HepG2 (cell line): ENCODE measurements at regions not wholly inside any gene's neighbourhood (a gene's known extent, or its start where the extent isn't known, plus 50 kb on each side); places are given as distances from the start of the nearest gene placed in this dataset.

Source experiments
- ATAC-seq: fragments of 200-7000 bp; cut with Tn5 transposase; 3 replicates; pipeline ENCODE4 v1.9.1; 2020; ENCODE audit warnings: mild to moderate bottlenecking, moderate library complexity
- BruUV-seq: library from RNA; stranded (reverse); fragments of 400-500 nt; replicated peaks from 2 replicates; lab custom pipeline; 2021; lab: Mats Ljungman, UMichigan
- CTCF ChIA-PET: fragments of 300-600 bp; formaldehyde crosslinking; extraction: SDS; loops from one replicate; lab custom pipeline; 2021; ENCODE audit warnings: low total read pairs, inconsistent platforms, low intra/inter-chr PET ratio; lab: Yijun Ruan, JAX
- POLR2A ChIA-PET: fragments of 350-600 bp; sonication (Branson Sonifier 250); formaldehyde crosslinking; loops from one replicate; lab custom pipeline; 2020; ENCODE audit warnings: antibody characterized with exemption, inconsistent platforms; lab: Yijun Ruan, JAX
- DNase-seq: peaks from one replicate; pipeline ENCODE4 v3.0.0-alpha.2; 2015; ENCODE audit warnings: low spot score
- FAIRE-seq: peaks from 3 replicates; lab custom pipeline; 2011; peaks lifted over from hg19 to GRCh38; lab: Jason Lieb, UNC
- H2AFZ ChIP-seq: one replicate; pipeline ENCODE4 v1.6.1; 2011; ENCODE audit warnings: low read length, inconsistent platforms
- H3K27ac ChIP-seq: fragments of 300-600 bp; 3 replicates; pipeline ENCODE4 v1.8.0; 2011; ENCODE audit warnings: mixed run types, mild to moderate bottlenecking, mixed read lengths, low read length, inconsistent platforms; ENCODE audit not compliant: insufficient read depth; ENCODE audit errors: extremely low read length
- H3K27me3 ChIP-seq, 2 experiments: fragments of 200-600 bp in 1 of 2; 2 replicates in 1 of 2; 3 replicates in 1 of 2; pipeline versions ENCODE4 v1.6.0 to v1.8.0; 2011; ENCODE audit warnings: low read length in 2 of 2, mild to moderate bottlenecking in 2 of 2, moderate library complexity in 2 of 2, inconsistent platforms in 1 of 2; ENCODE audit not compliant: insufficient read depth in 2 of 2, control insufficient read depth in 1 of 2
- H3K36me3 ChIP-seq, 2 experiments: fragments of 200-600 bp in 1 of 2; replicated peaks in 1 of 2; 2 replicates in 1 of 2; 3 replicates in 1 of 2; pipeline versions ENCODE4 v1.5.1 to v1.8.0; 2011; ENCODE audit warnings: low read length in 2 of 2, inconsistent platforms in 1 of 2; ENCODE audit not compliant: insufficient read depth in 2 of 2, control insufficient read depth in 1 of 2
- H3K4me1 ChIP-seq: 2 replicates; pipeline ENCODE4 v1.5.1; 2012; ENCODE audit warnings: low read length, inconsistent platforms; ENCODE audit not compliant: insufficient read depth
- H3K4me2 ChIP-seq: 2 replicates; pipeline ENCODE4 v1.6.0; 2011; ENCODE audit warnings: low read depth, low read length, inconsistent platforms
- H3K4me3 ChIP-seq, 3 experiments: fragments of 200-600 bp in 1 of 3; sonication (generic), shearing (Covaris generic) in 1 of 3; replicated peaks in 1 of 3; 2 replicates each; pipeline ENCODE4 v1.5.1; 2011 to 2016; ENCODE audit warnings: low read length in 3 of 3, inconsistent platforms in 2 of 3, low read depth in 2 of 3, mild to moderate bottlenecking in 2 of 3, control low read depth in 1 of 3, mixed read lengths in 1 of 3; ENCODE audit not compliant: insufficient read depth in 1 of 3
- H3K79me2 ChIP-seq: one replicate; pipeline ENCODE4 v1.6.1; 2011; ENCODE audit warnings: low read length, inconsistent platforms; ENCODE audit not compliant: insufficient read depth
- H3K9ac ChIP-seq: 2 replicates; pipeline ENCODE4 v1.6.0; 2011; ENCODE audit warnings: mild to moderate bottlenecking, low read depth, low read length, inconsistent platforms; ENCODE audit not compliant: insufficient read depth
- H3K9me3 ChIP-seq: 2 replicates; pipeline ENCODE4 v1.5.1; 2012; ENCODE audit warnings: mild to moderate bottlenecking, low read length
- H4K20me1 ChIP-seq: 2 replicates; pipeline ENCODE4 v1.6.0; 2011; ENCODE audit warnings: inconsistent platforms, mild to moderate bottlenecking, low read length, moderate library complexity; ENCODE audit not compliant: insufficient read depth
- ZNF251 ChIP-seq: sonication (generic); formaldehyde crosslinking; IDR thresholded peaks from 2 replicates; pipeline ENCODE4 v1.9.0; 2021; ENCODE audit warnings: mild to moderate bottlenecking, missing genetic modification reagents
- ZNF460 ChIP-seq: sonication (generic); formaldehyde crosslinking; IDR thresholded peaks from 2 replicates; pipeline ENCODE4 v1.5.1; 2020; ENCODE audit warnings: missing genetic modification reagents, mild to moderate bottlenecking, borderline replicate concordance
- ZNF687 ChIP-seq: sonication (generic); formaldehyde crosslinking; IDR thresholded peaks from 2 replicates; pipeline ENCODE4 v1.5.1; 2020; ENCODE audit warnings: mild to moderate bottlenecking, missing genetic modification reagents, moderate library complexity
- WGBS: methylation state at CpG from one replicate; pipeline ENCODE4 v1.1.6; 2017; ENCODE audit warnings: low lambda C conversion rate; 5-methylcytosine and 5-hydroxymethylcytosine counted together
- in situ Hi-C: cut with HindIII; loops from 2 replicates; pipeline ENCODE4 v1.10.0; 2017; ENCODE audit warnings: low pct_unique_long_range_greater_than_20kb; ENCODE audit not compliant: extremely low pct_ligation_motif_present
- intact Hi-C: fragments of 100-400 bp; cut with micrococcal nuclease; formaldehyde crosslinking; loops from one replicate; pipeline ENCODE4 v1.10.0; 2022; ENCODE audit not compliant: unreplicated experiment

- no peak for DNase-seq
- ChIA-PET POLR2A (no interaction called here), CTCF (no interaction called here)
Observed at GRCh38 chr3:147471741-147472140, 62.6 kb downstream of the ZIC1 start.

More at GRCh38 chr3:147471741-147472140, 62.6 kb downstream of the ZIC1 start:
- Histone ChIP-seq H2AFZ (no peak overlapping the region), H3K4me3 (no peak overlapping the region), H3K27ac (no peak overlapping the region), H3K36me3 (no peaks in the 10 kb centered on the region), H3K9me3 (no peaks in the 10 kb centered on the region), H4K20me1 (no peaks in the 10 kb centered on the region), H3K4me1 (no peaks in the 10 kb centered on the region), H3K4me2 (no peak overlapping the region), H3K9ac (no peak overlapping the region), H3K79me2 (no peaks in the 10 kb centered on the region), H3K27me3 (no peaks in the 10 kb centered on the region)
- TF ChIP-seq ZNF460 (no peak), ZNF687 (CRISPR knock-in tag) (no peak), ZNF251 (CRISPR knock-in tag) (no peak)
- FAIRE-seq (no peak), ATAC-seq (no peak)
- WGBS = 24% methylated on average over 5 of the region's 5 CpGs
- BruUV-seq = no TSS peak
- in situ Hi-C loops = no loop called here
- intact Hi-C loops = no loop called here
